Neural cell (in vitro differentiated cells): ENCODE measurements at regions not wholly inside any gene's neighbourhood (a gene's known extent, or its start where the extent isn't known, plus 50 kb on each side); places are given as distances from the start of the nearest gene placed in this dataset.

ENCODE experiments used
- EP300 ChIP-seq: fragments of 450-650 bp; conservative IDR thresholded peaks from 2 replicates; pipeline ENCODE4 v1.6.1; 2014; ENCODE audit warnings: antibody characterized with exemption, mild to moderate bottlenecking, moderate library complexity; ENCODE audit not compliant: poor library complexity, severe bottlenecking
- EZH2 ChIP-seq: fragments of 200-600, 300-800 bp; shearing (Covaris generic), sonication (generic); IDR thresholded peaks from 2 replicates; pipeline ENCODE4 v1.6.1; 2014; ENCODE audit warnings: antibody characterized with exemption, low read length, borderline replicate concordance, mild to moderate bottlenecking; ENCODE audit not compliant: insufficient read depth, poor library complexity, severe bottlenecking
- POLR2AphosphoS5 ChIP-seq: IDR thresholded peaks from 2 replicates; pipeline ENCODE4 v1.6.1; 2012
- RAD21 ChIP-seq: fragments of 450-650 bp; conservative IDR thresholded peaks from 2 replicates; pipeline ENCODE4 v1.6.1; 2014; ENCODE audit warnings: antibody characterized with exemption, mild to moderate bottlenecking, moderate library complexity
- TF ChIP-seq, protein P1 (sequence below): fragments of 450-650 bp; IDR thresholded peaks from 2 replicates; pipeline ENCODE4 v1.5.1; 2014; ENCODE audit warnings: antibody characterized with exemption, mild to moderate bottlenecking, moderate library complexity; ENCODE audit not compliant: poor library complexity, severe bottlenecking
- TF ChIP-seq, protein P2 (sequence below): IDR thresholded peaks from 2 replicates; pipeline ENCODE4 v1.6.1; 2012; ENCODE audit warnings: borderline replicate concordance

DNA sequence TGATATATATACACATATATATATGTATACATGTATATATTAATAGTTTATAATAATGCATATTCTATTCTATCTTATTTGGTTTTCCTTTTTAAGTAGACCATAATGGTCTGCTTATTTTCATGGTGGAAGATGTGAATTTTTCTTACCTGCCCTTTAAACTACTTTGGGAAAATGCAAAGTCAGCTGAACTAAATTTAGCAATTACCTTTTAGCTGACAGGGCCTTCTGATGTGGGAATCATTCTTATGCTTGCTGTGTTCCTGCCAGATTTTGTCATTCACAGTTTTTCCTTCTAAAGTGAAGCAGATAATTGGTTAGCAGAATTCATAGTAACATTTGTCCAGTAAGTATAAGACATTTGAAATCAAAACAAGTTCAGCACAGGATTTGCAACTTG is 63.2 kb upstream of the SAMSN1 start:
- no peak for TF ChIP-seq POLR2AphosphoS5
- TF ChIP-seq EZH2, result no peak
- TF ChIP-seq, protein P1, sequence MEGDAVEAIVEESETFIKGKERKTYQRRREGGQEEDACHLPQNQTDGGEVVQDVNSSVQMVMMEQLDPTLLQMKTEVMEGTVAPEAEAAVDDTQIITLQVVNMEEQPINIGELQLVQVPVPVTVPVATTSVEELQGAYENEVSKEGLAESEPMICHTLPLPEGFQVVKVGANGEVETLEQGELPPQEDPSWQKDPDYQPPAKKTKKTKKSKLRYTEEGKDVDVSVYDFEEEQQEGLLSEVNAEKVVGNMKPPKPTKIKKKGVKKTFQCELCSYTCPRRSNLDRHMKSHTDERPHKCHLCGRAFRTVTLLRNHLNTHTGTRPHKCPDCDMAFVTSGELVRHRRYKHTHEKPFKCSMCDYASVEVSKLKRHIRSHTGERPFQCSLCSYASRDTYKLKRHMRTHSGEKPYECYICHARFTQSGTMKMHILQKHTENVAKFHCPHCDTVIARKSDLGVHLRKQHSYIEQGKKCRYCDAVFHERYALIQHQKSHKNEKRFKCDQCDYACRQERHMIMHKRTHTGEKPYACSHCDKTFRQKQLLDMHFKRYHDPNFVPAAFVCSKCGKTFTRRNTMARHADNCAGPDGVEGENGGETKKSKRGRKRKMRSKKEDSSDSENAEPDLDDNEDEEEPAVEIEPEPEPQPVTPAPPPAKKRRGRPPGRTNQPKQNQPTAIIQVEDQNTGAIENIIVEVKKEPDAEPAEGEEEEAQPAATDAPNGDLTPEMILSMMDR, result no peak
- no peak for TF ChIP-seq EP300
- TF ChIP-seq, protein P2, sequence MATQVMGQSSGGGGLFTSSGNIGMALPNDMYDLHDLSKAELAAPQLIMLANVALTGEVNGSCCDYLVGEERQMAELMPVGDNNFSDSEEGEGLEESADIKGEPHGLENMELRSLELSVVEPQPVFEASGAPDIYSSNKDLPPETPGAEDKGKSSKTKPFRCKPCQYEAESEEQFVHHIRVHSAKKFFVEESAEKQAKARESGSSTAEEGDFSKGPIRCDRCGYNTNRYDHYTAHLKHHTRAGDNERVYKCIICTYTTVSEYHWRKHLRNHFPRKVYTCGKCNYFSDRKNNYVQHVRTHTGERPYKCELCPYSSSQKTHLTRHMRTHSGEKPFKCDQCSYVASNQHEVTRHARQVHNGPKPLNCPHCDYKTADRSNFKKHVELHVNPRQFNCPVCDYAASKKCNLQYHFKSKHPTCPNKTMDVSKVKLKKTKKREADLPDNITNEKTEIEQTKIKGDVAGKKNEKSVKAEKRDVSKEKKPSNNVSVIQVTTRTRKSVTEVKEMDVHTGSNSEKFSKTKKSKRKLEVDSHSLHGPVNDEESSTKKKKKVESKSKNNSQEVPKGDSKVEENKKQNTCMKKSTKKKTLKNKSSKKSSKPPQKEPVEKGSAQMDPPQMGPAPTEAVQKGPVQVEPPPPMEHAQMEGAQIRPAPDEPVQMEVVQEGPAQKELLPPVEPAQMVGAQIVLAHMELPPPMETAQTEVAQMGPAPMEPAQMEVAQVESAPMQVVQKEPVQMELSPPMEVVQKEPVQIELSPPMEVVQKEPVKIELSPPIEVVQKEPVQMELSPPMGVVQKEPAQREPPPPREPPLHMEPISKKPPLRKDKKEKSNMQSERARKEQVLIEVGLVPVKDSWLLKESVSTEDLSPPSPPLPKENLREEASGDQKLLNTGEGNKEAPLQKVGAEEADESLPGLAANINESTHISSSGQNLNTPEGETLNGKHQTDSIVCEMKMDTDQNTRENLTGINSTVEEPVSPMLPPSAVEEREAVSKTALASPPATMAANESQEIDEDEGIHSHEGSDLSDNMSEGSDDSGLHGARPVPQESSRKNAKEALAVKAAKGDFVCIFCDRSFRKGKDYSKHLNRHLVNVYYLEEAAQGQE, result no peak
- no peak for TF ChIP-seq RAD21
